Endothelial cell of umbilical vein (primary cell): ENCODE measurements at regions not wholly inside any gene's neighbourhood (a gene's known extent, or its start where the extent isn't known, plus 50 kb on each side); places are given as distances from the start of the nearest gene placed in this dataset.

Experiments
- BruUV-seq: library from RNA; stranded (reverse); fragments of 400-500 nt; replicated peaks from 2 replicates; lab custom pipeline; 2021; lab: Mats Ljungman, UMichigan
- CTCF ChIA-PET: fragments of 300-600, 350-600 bp; sonication (Branson Sonifier 250); formaldehyde crosslinking; loops from one replicate; lab custom pipeline; 2021; ENCODE audit warnings: antibody characterized with exemption, inconsistent platforms; lab: Charles Lee
- POLR2A ChIA-PET: fragments of 300-600, 350-600 bp; sonication (Branson Sonifier 250); formaldehyde crosslinking; loops from one replicate; lab custom pipeline; 2021; ENCODE audit warnings: antibody characterized with exemption, inconsistent platforms; lab: Charles Lee
- DNase-seq: peaks from one replicate; pipeline ENCODE4 v3.0.0-alpha.2; 2011; ENCODE audit warnings: low read depth, low spot score
- FAIRE-seq: peaks from 2 replicates; lab custom pipeline; 2011; peaks lifted over from hg19 to GRCh38; lab: Jason Lieb, UNC
- H2AFZ ChIP-seq: 2 replicates; pipeline ENCODE4 v1.6.0; 2012; ENCODE audit warnings: low read depth, low read length, control low read depth, inconsistent platforms
- H3K27ac ChIP-seq: 2 replicates; pipeline ENCODE4 v1.5.1; 2011; ENCODE audit warnings: low read depth, mild to moderate bottlenecking, control low read depth, low read length, moderate library complexity; ENCODE audit not compliant: insufficient read depth
- H3K27me3 ChIP-seq, 2 experiments: 2 replicates each; pipeline versions ENCODE4 v1.6.0 to v1.6.1; 2011; ENCODE audit warnings: low read length in 2 of 2, mixed read lengths in 1 of 2; ENCODE audit not compliant: control insufficient read depth in 2 of 2, insufficient read depth in 2 of 2
- H3K36me3 ChIP-seq, 2 experiments: 2 replicates in 1 of 2; 3 replicates in 1 of 2; pipeline ENCODE4 v1.5.1; 2011; ENCODE audit warnings: low read length in 2 of 2, mild to moderate bottlenecking in 1 of 2, moderate library complexity in 1 of 2; ENCODE audit not compliant: control insufficient read depth in 2 of 2, insufficient read depth in 2 of 2; ENCODE audit errors: extremely low read depth in 1 of 2
- H3K4me1 ChIP-seq: 3 replicates; pipeline ENCODE4 v1.5.1; 2011; ENCODE audit warnings: mild to moderate bottlenecking, low read length; ENCODE audit not compliant: control insufficient read depth, insufficient read depth; ENCODE audit errors: extremely low read depth
- H3K4me2 ChIP-seq: 2 replicates; pipeline ENCODE4 v1.6.1; 2011; ENCODE audit warnings: low read length, control low read depth, mixed read lengths; ENCODE audit not compliant: insufficient read depth
- H3K4me3 ChIP-seq, 3 experiments: fragments of 200-600 bp in 1 of 3; sonication (generic), shearing (Covaris generic) in 1 of 3; replicated peaks in 1 of 3; 2 replicates each; pipeline ENCODE4 v1.5.1; 2011 to 2016; ENCODE audit warnings: control low read depth in 3 of 3, low read length in 3 of 3, mild to moderate bottlenecking in 2 of 3, inconsistent platforms in 1 of 3, low read depth in 1 of 3, moderate library complexity in 1 of 3; ENCODE audit not compliant: insufficient read depth in 1 of 3
- H3K79me2 ChIP-seq: 2 replicates; pipeline ENCODE4 v1.6.0; 2012; ENCODE audit warnings: low read length, inconsistent platforms; ENCODE audit not compliant: control insufficient read depth, insufficient read depth
- H3K9ac ChIP-seq: replicated peaks from 2 replicates; pipeline ENCODE3; 2011; ENCODE audit warnings: low read length, control low read depth; ENCODE audit not compliant: insufficient read depth; ENCODE audit errors: extremely low read depth
- H3K9me1 ChIP-seq: replicated peaks from 3 replicates; pipeline ENCODE4 v1.6.0; 2011; ENCODE audit warnings: mild to moderate bottlenecking, low read length; ENCODE audit not compliant: control insufficient read depth, insufficient read depth; ENCODE audit errors: extremely low read depth
- H3K9me3 ChIP-seq: replicated peaks from 2 replicates; pipeline ENCODE4 v1.5.1; 2012; ENCODE audit warnings: low read length, inconsistent platforms; ENCODE audit not compliant: control insufficient read depth, insufficient read depth
- H4K20me1 ChIP-seq: replicated peaks from 2 replicates; pipeline ENCODE3; 2011; ENCODE audit warnings: mild to moderate bottlenecking, low read length; ENCODE audit not compliant: control insufficient read depth, insufficient read depth; ENCODE audit errors: extremely low read depth
- CTCF ChIP-seq, 2 donors: IDR thresholded peaks; 1 replicate in 1 of 2; 2 replicates in 1 of 2; pipeline ENCODE4 v1.5.1; 2011; ENCODE audit warnings: low read length in 2 of 2, mild to moderate bottlenecking in 2 of 2, moderate library complexity in 2 of 2, control low read depth in 1 of 2, inconsistent platforms in 1 of 2, low read depth in 1 of 2; ENCODE audit not compliant: insufficient read depth in 1 of 2; ENCODE audit errors: extremely low read depth in 1 of 2
- EZH2 ChIP-seq: IDR thresholded peaks from 2 replicates; pipeline ENCODE4 v1.6.1; 2012; ENCODE audit warnings: borderline replicate concordance, low read depth, mild to moderate bottlenecking, moderate library complexity, low read length, inconsistent platforms; ENCODE audit not compliant: severe bottlenecking
- FOS ChIP-seq: IDR thresholded peaks from 2 replicates; pipeline ENCODE4 v1.6.1; 2011; ENCODE audit warnings: mild to moderate bottlenecking, low read length, moderate library complexity, borderline replicate concordance; ENCODE audit not compliant: insufficient read depth
- GATA2 ChIP-seq: IDR thresholded peaks from 2 replicates; pipeline ENCODE4 v1.7.0; 2011; ENCODE audit warnings: low read depth, mild to moderate bottlenecking, moderate library complexity, mixed read lengths, low read length; ENCODE audit not compliant: insufficient read length, insufficient read depth
- JUN ChIP-seq: IDR thresholded peaks from 2 replicates; pipeline ENCODE4 v1.6.1; 2011; ENCODE audit warnings: borderline replicate concordance, low read depth; ENCODE audit not compliant: insufficient read length, insufficient read depth
- MAX ChIP-seq: IDR thresholded peaks from 2 replicates; pipeline ENCODE4 v1.6.1; 2011; ENCODE audit not compliant: insufficient read depth, insufficient read length
- MYC ChIP-seq: IDR thresholded peaks from one replicate; pipeline ENCODE4 v1.6.1; 2011; ENCODE audit warnings: mild to moderate bottlenecking, low read depth, low read length
- POLR2A ChIP-seq: IDR thresholded peaks from 2 replicates; pipeline ENCODE4 v1.6.1; 2012; ENCODE audit warnings: low read depth, mild to moderate bottlenecking, control low read depth, low read length
- POLR2AphosphoS5 ChIP-seq: IDR thresholded peaks from 2 replicates; pipeline ENCODE4 v1.6.1; 2012; ENCODE audit warnings: low read depth, mild to moderate bottlenecking, control low read depth, low read length, moderate library complexity; ENCODE audit not compliant: insufficient read depth
- dilution Hi-C: fragments of 300-500 bp; cut with MboI; formaldehyde crosslinking; loops from one replicate; pipeline ENCODE4 v1.15.0; 2019; ENCODE audit warnings: low sequenced_read_pairs; ENCODE audit not compliant: extremely low pct_ligation_motif_present
- intact Hi-C: fragments of 100-400 bp; cut with micrococcal nuclease; formaldehyde crosslinking; loops from one replicate; pipeline ENCODE4 v1.10.0; 2022

DNA sequence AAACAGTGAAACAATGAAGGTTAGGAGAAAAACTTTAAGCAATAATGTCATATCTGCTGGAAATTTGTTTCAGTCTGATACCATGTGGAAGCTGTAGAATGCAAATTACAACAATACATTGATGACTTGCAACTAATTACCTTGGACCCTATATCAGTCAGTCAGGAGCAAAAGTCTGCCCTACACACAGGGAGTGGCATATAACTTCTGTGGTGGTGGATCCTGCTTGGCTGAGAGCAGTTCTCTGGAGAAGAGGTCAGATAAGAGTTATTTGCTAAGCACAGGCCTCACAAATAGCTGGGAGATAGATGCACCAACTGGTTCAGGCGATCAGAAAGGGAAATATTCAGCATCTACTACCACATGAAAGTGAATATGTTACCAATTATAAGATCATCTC, 1364.6 kb upstream of the EPHA6 start:
- no peak overlapping the region for H2AFZ ChIP-seq
- CTCF ChIA-PET = no interaction called here
- no peaks in the 10 kb centered on the region for H3K36me3 ChIP-seq
- H4K20me1 ChIP-seq = no peaks in the 10 kb centered on the region
- H3K4me3 ChIP-seq = no peak overlapping the region
- intact Hi-C loops = no loop called here
- H3K4me1 ChIP-seq = no peaks in the 10 kb centered on the region
- no peaks in the 10 kb centered on the region for H3K27me3 ChIP-seq
- no peak for FAIRE-seq
- POLR2A ChIA-PET = no interaction called here
- H3K4me2 ChIP-seq = no peak overlapping the region
- TF ChIP-seq POLR2AphosphoS5 (no peak), JUN (no peak), CTCF (IDR thresholded peaks at IDR 0.05; ENCODE audit: extremely low read depth in 1 of 2, insufficient read depth in 1 of 2, low read depth in 1 of 2, low read length in 2 of 2) (no peak), MYC (no peak), FOS (no peak), POLR2A (no peak), GATA2 (no peak), MAX (no peak), EZH2 (no peak)
- no peaks in the 10 kb centered on the region for H3K9me1 ChIP-seq
- dilution Hi-C loops = no loop called here
- H3K9me3 ChIP-seq = no peaks in the 10 kb centered on the region
- no peak for DNase-seq
- no peak overlapping the region for H3K9ac ChIP-seq
- no peak overlapping the region for H3K27ac ChIP-seq
- H3K79me2 ChIP-seq = no peaks in the 10 kb centered on the region
- no TSS peak for BruUV-seq
